DMS53 treated with DMSO at 0.1 percent for 48 hours (cell line): ENCODE measurements at regions not wholly inside any gene's neighbourhood (a gene's known extent, or its start where the extent isn't known, plus 50 kb on each side); places are given as distances from the start of the nearest gene placed in this dataset.

Source experiments
- DNase-seq: peaks from one replicate; lab custom pipeline; 2025; ENCODE audit not compliant: unreplicated experiment; lab: John Stamatoyannopoulos, UW

- DNase-seq: peak; percentile 61
These were observed 56.0 kb upstream of the OR5AK2 start for GRCh38 chr11:56932572-56933220.

DNA sequence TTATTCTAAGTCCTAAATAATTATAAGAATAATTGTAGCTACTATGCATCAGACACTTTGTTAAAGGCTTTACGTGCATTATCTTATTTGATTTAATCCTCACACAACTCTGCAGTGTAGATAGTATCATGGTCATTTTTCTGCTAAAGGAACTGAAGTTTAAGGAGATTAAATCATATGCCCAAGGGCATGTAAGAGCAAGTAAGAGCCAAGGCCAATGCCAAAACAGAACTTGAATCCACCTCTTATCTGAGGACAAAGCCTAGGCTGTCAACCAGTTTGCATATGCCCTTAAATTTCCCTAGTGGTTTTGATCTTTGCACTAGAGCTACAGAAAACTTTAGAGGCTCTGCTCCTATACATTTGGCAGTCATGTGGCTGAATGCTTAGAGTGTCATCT lies 65.6 kb upstream of the OR5AK2 start:
- no peak for DNase-seq

GRCh38 chr11:56922421-56922820 lies 66.3 kb upstream of the OR5AK2 start:
- no peak for DNase-seq

DNA sequence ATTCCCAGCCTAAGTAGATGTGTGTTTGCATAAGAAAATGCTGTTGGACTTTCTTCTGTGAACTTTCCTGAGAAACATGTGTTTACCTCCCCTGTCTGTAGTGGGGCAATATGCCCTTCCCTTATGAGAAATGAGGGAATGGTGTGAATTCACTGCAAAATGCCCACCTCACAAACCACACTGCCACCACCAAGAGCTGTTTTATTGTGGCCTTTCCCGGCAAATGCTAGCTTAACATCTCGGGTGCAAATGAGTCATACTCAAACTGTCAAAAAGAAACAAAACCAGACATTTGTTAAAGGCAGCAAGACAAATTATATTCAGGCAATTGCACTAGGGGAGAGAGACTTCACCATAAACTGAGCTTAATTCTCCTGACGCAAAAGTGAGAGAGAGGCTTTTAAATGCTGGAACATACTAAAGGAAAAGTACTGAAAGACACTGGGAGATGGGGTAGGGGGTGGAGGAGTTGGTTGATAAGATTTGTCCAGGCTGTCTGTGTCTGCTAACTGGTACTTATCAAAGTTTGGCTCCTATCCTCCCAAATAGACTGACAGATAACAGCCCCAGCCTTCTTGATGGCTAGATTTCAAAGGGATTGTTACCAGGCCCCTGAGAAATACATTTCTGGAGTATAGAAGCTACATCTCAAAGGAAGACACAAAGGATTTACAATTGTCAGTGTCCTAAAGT lies 70.9 kb upstream of the OR5AK2 start:
- DNase-seq: no peak

- DNase-seq: no peak
These were observed 72.1 kb upstream of the OR5AK2 start for GRCh38 chr11:56916587-56916986.

DNA sequence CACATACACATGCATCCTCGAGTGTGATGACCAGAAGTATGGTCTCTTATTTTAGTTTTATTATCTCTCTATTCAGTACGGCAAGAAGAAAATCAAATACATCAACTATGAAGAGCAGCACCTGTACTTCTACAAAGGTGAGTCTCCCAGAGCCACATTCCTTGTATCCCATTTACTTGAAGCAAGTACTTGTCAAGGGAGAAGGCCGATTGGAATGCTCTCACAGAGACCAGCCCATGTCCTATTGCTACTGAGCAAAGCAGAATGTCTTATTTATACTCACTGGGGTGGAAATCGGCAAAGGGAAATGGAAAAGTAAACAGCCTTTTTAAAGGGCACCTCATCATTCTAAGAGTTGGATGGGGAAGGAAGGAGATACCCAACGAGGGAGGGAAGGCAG lies 72.6 kb upstream of the OR5AK2 start:
- DNase-seq: no peak

- DNase-seq: no peak
These were observed 77.4 kb upstream of the OR5AK2 start for GRCh38 chr11:56911312-56911711.

DNA sequence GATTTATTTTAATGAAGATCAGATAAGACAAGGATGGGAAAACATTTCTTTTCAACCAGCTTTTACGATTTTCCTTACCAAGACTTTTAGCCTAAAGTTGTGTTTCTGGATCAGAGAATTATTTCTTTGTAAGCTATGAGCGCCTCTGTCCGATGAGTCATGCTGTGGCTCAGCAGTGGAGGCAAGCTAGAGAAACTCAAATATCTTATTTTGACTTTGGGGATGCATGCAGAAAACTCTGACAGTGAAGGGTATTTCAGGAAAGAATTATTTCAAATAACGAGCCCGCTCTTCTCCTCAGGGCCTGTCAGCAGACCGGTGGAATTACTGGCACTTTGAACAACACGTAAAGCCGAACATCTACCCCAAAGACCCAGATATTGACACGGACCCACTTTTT lies 77.9 kb upstream of the OR5AK2 start:
- DNase-seq: no peak

- DNase-seq: no peak
These were observed 78.5 kb upstream of the OR5AK2 start for GRCh38 chr11:56910046-56910773.

DNA sequence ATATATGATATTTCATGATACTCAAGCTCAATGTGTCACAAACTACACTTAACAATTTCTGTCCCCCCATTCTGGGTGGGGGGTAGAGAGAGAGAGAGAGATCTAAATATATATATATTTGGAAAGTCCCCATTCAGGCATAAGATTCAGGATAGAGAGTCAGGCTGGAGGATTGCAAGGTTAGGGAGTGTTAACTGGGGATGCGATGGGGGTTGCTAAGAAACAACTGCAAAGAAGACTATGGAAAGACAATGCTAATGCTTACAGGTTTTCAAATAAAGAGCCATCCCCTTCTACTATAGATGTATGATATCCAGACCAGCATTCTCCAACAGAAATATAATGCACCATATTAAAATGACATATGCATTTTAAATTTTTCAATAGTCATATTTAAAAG lies 79.2 kb upstream of the OR5AK2 start:
- DNase-seq: no peak

- no peak for DNase-seq
These were observed 79.6 kb upstream of the OR5AK2 start for GRCh38 chr11:56909080-56909479.

DNA sequence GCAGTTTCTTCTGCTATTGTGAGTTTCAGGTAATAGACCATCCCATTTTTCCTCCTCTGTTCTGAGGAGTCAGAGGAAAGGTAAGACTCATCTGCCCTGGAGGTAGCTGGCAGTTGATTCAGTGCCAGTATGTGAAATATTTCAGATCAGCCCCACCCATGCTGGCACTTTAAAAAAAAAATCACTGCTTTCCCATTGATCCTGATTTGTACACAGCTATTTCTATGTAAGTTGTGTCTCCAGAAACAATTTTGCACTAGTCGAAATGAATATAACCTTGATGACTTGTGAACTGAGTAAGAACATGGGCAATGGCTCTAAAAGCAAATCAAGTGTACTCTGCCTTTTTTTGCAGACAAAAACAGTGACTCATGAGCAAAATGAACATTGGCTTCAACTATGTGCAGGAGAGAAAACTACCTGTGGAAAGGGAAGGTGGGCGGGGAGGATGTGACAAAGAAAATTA lies 82.0 kb upstream of the OR5AK2 start:
- DNase-seq: no peak

DNA sequence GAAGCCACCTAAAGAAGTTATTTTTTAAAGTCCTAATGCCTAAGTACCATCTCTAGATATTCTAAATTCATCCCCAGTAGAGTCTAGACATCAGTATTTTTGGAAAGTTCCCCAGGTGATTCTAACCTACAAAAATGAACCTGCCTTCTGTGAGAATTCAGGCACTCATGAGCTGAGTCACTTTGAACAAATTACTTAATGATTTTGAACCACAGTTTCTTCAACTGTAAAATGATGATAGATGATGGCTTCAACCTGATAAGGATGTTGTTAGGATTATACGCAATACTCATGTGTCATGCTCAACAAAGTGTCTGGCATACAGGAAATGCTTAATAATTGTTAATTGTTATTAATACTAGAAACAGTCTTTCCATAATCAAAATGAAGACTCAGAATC lies 82.8 kb upstream of the OR5AK2 start:
- no peak for DNase-seq

DNA sequence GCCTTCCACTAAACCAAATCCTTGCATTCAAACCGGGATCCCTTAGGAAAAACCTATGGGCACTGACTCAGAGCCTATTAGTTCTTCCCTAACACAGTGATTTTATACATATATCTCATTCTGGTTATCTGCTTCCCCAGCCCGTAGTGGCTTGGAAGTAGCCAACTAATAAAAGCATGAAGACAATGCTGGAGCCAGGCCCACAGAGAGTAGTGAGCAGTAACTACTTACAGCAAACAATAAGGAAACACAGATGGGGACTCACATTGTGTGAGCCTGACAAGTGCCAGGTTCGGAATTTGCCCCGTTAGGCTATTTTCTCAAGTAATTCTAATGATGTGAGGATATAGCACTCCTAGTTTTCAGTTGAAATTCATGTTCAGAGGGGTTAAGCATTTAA lies 83.3 kb upstream of the OR5AK2 start:
- DNase-seq: no peak

DNA sequence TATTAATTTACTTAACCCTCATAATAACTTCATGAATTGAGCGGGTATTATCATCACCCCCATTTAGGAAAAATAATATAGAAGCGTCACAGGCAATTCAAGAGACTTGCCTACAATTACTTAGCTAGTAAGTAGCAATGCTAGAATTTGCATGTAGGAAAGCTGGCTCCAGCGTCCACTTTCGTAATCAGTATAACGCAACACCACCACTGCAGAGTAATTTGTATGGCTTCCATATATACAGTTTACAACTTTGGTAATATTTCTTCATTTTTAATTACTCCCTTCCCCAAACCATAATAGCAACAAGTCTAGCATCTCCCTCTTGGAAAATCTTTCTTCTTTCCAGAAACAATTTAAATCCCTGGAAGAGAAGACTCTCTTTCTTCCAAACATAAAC lies 89.9 kb upstream of the OR5AK2 start:
- no peak for DNase-seq

GRCh38 chr11:56890584-56891305 lies 98.0 kb upstream of the OR5AK2 start:
- DNase-seq: no peak

DNA sequence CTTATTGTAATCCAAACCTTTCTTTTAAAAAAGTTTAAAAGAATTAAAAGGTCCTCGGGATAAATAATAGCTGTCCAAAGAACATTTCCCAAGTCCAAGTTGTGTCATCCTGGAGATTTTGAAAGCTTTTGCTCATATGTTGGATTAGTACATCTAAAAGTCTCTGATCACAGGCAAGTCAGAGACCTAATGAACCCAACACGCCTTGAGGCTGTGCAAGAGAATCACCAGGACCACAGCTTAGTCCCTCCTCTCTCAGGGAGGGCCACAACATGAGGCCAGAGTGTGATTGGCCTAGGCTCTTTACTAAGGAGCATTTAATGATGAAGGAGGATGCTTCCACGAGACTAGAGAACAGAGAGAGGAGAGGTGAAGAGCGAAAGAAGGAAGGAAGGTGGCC lies 98.7 kb upstream of the OR5AK2 start:
- no peak for DNase-seq

DNA sequence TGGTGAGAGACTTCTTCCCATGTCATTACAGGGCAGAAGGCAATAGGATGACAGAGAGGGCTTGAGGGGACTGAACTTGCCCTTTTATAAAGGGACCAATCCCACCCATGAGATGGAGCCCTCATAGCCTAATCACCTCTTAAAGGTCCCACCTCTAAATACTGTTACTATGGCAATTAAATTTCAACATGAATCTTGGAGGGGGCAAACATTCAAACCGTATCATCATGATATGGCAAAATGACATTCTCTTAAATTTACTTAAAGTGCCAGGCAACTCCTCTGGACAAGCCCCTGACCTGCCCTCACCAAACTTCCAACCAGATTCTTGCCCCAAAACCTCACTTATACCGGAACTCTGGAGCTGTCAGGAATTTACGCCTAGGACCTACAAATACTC lies 100.8 kb upstream of the OR5AK2 start:
- no peak for DNase-seq

GRCh38 chr11:56886455-56886854 lies 102.3 kb upstream of the OR5AK2 start:
- DNase-seq: no peak

DNA sequence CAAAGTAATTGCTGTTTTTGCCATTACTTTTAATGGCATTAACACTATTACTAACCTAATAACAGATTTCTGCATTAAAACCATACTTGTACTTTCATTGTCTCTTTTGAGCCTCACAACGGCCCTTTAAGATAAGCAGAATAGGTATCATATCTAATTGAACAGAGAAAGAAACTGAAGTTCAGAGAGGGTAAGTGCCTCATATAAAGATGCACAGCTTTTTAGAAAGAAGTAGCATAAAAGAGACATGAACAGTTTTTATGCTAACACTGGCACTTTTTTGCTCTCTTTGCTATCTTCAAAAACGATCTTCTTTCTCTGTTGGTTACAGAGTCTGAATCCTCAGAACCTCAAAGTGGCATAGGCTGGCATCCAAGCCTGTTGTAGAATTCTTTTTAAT lies 102.9 kb upstream of the OR5AK2 start:
- DNase-seq: no peak

GRCh38 chr11:56885177-56885576 lies 103.5 kb upstream of the OR5AK2 start:
- peak; percentile 84 for DNase-seq
